Testis (tissue), 2 donors: ENCODE measurements at regions not wholly inside any gene's neighbourhood (a gene's known extent, or its start where the extent isn't known, plus 50 kb on each side); places are given as distances from the start of the nearest gene placed in this dataset.

Experiments used
- CTCF ChIP-seq, 3 experiments: fragments of 450-650 bp in 2 of 3; fragments of 200-600 bp in 1 of 3; sonication (generic) in 1 of 3; IDR thresholded peaks; one replicate each; pipeline ENCODE4 v1.5.1; 2016 to 2019; ENCODE audit warnings: antibody characterized with exemption in 3 of 3, mild to moderate bottlenecking in 2 of 3, moderate library complexity in 1 of 3
- POLR2A ChIP-seq: fragments of 450-650 bp; IDR thresholded peaks from one replicate; pipeline ENCODE4 v1.6.1; 2017; ENCODE audit warnings: antibody characterized with exemption, mild to moderate bottlenecking, moderate library complexity

DNA sequence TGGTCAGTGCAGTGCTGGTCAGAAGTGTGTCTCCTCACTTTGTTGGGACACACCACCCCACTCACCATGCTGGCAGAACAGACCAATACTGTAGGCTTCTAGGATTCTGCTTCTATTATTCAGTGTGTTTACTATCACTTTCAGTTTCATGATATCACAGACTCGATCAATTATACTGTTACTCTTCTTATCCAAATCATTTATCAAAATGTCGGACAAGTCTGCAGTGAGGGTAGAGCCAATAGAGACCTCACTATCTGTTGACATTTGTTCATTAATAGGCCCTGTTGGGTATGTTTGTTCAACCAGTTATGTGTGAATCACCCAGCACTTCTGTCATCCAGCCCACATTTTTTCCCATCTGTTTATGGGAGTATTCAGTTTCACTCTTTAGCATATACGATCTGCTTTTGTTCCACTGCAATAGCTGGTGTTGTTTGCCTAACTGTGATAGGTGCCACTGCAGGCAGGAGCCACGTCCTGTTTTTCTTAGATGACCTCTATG lies 140.1 kb downstream of the NRN1 start:
- TF ChIP-seq CTCF (IDR thresholded peaks at IDR 0.05) (no peak), POLR2A (no peak)
